RWPE1 (cell line): ENCODE measurements at regions not wholly inside any gene's neighbourhood (a gene's known extent, or its start where the extent isn't known, plus 50 kb on each side); places are given as distances from the start of the nearest gene placed in this dataset.

ENCODE experiments used
- CTCF ChIA-PET: fragments of 350-600 bp; sonication (Branson Sonifier 250); formaldehyde crosslinking; extraction: SDS; loops from one replicate; lab custom pipeline; 2021; lab: Yijun Ruan, JAX
- POLR2A ChIA-PET: fragments of 400-600 bp; formaldehyde crosslinking; extraction: SDS; loops from one replicate; lab custom pipeline; 2020; ENCODE audit warnings: antibody characterized with exemption; ENCODE audit not compliant: low non-redundant PET; lab: Yijun Ruan, JAX
- DNase-seq: peaks from one replicate; pipeline ENCODE4 v3.0.0; 2012; ENCODE audit warnings: low spot score
- H3K27ac ChIP-seq: fragments of 450-650 bp; 2 replicates; pipeline ENCODE4 v1.5.1; 2017
- TF ChIP-seq, protein P1 (sequence below): fragments of 450-650 bp; conservative IDR thresholded peaks from 2 replicates; pipeline ENCODE4 v1.5.1; 2017; ENCODE audit warnings: low read depth, mild to moderate bottlenecking

GRCh38 chr7:115662120-115662519, 368.4 kb downstream of the TFEC start:
- TF ChIP-seq, protein P1, sequence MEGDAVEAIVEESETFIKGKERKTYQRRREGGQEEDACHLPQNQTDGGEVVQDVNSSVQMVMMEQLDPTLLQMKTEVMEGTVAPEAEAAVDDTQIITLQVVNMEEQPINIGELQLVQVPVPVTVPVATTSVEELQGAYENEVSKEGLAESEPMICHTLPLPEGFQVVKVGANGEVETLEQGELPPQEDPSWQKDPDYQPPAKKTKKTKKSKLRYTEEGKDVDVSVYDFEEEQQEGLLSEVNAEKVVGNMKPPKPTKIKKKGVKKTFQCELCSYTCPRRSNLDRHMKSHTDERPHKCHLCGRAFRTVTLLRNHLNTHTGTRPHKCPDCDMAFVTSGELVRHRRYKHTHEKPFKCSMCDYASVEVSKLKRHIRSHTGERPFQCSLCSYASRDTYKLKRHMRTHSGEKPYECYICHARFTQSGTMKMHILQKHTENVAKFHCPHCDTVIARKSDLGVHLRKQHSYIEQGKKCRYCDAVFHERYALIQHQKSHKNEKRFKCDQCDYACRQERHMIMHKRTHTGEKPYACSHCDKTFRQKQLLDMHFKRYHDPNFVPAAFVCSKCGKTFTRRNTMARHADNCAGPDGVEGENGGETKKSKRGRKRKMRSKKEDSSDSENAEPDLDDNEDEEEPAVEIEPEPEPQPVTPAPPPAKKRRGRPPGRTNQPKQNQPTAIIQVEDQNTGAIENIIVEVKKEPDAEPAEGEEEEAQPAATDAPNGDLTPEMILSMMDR: no peak
- CTCF ChIA-PET: no interaction called here
- POLR2A ChIA-PET: no interaction called here
- DNase-seq: peak; percentile 20
- no peak overlapping the region for H3K27ac ChIP-seq

DNA sequence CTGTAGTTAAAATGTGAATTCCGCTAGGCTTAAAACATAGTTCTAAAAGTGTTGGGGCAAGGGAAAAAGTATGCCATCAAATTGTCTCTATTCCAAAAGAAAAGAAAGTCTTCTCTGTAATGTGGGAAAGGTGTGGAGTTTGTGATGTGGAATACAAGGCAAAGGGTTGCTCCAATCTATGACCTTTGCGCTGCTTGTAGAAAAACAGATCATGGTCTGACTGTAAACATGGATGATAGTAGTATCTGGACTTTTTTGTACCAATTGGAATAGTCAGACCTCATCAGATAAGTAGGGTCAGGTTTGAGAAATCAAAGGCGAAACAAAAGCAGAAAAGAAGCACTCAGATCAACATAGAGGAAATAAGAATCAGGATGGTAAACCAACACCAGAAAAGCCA, 372.3 kb downstream of the TFEC start:
- TF ChIP-seq, protein P1: no peak
- ChIA-PET POLR2A (no interaction called here), CTCF (interaction anchor here (0.7 kb wide), 1 partner anchor 45 kb away, joined by 4 read pairs; no protein-coding TSS in a partner anchor)
- H3K27ac ChIP-seq: no peak overlapping the region
- no peak for DNase-seq

GRCh38 chr7:115654384-115655214, 376.0 kb downstream of the TFEC start:
- ChIA-PET CTCF (no interaction called here), POLR2A (no interaction called here)
- H3K27ac ChIP-seq: no peak overlapping the region
- no peak for DNase-seq
- TF ChIP-seq, protein P1: no peak

- no peak overlapping the region for H3K27ac ChIP-seq
- ChIA-PET POLR2A (no interaction called here), CTCF (interaction anchor here (0.7 kb wide), 1 partner anchor 114 kb away, joined by 3 read pairs; no protein-coding TSS in a partner anchor)
- TF ChIP-seq, protein P1: no peak
- DNase-seq: no peak
Measured at GRCh38 chr7:115649429-115649828, 381.1 kb downstream of the TFEC start.

- DNase-seq: no peak
- H3K27ac ChIP-seq: no peak overlapping the region
- ChIA-PET CTCF (no interaction called here), POLR2A (no interaction called here)
- TF ChIP-seq, protein P1: no peak
Measured at GRCh38 chr7:115647712-115648111, 382.9 kb downstream of the TFEC start.

DNA sequence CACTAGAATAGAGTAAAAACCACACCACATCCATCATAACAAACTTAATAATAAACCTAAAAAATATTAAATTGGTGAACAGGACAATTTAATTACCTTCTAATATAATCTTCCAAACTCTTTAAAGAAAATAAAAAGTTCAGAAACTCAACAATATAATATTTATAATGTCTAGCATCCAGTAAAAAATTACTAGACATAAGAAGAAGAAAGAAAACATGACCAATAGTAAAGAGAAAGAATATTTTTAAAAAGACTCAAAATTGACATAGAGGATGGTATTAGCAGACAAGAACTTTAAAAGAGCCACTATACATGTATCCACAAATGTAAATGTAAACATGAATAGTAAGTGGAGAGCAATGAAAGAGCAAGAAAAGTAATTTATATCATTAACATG, 388.4 kb downstream of the TFEC start:
- no peak for DNase-seq
- no peak overlapping the region for H3K27ac ChIP-seq
- CTCF ChIA-PET: no interaction called here
- POLR2A ChIA-PET: no interaction called here
- TF ChIP-seq, protein P1: no peak
